C4-2B (cell line): ENCODE measurements at regions not wholly inside any gene's neighbourhood (a gene's known extent, or its start where the extent isn't known, plus 50 kb on each side); places are given as distances from the start of the nearest gene placed in this dataset.

ENCODE experiments used
- H3K27ac ChIP-seq: fragments of 450-650 bp; 2 replicates; pipeline ENCODE4 v1.5.1; 2017
- ZFX ChIP-seq: fragments of 450-650 bp; IDR thresholded peaks from 2 replicates; pipeline ENCODE4 v1.6.1; 2017
- TF ChIP-seq, protein P1 (sequence below): fragments of 450-650 bp; conservative IDR thresholded peaks from 2 replicates; pipeline ENCODE4 v1.5.1; 2017; ENCODE audit warnings: mild to moderate bottlenecking

DNA sequence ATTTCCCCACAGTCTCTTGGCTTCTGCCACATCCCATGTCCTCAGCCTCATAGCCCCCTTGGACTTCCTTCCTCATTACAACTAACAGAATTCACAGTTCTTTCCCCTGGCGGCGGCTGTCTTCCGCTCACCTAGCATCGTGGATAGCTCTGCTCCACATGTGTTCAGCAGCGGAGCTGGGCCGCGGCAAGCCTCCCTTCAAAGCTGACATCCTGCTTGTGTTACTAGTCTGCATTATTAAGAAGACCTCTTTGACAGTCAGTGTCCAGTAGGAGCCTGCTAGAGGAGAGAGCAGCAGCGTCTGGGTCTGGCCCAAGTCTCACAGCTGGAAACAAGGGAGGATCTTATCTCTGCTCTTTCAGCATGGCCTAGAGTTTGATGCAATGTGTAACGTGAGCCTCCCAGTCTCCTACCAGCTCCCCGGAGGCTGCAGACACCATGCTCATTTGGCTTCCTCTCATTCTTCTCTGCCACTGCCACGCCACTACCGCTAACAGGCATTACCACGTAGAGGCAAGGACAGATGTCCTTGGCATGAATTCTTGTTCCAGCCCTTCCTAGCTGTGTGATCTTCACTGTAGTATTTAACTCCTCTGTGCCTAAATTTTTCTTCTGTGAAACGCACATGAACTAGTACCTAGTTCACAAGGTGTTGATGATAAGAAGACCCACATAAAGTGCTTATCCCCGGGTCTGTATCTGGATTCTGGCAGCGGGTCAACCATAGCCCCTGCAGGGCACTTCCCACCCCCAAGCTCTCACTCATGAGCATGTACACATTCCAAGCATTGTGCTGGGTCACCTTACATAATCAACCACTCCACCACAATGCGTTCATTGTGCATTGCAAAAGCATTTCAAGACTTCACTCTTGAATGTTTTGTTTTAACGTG lies 107.1 kb upstream of the BACH2 start:
- TF ChIP-seq, protein P1, sequence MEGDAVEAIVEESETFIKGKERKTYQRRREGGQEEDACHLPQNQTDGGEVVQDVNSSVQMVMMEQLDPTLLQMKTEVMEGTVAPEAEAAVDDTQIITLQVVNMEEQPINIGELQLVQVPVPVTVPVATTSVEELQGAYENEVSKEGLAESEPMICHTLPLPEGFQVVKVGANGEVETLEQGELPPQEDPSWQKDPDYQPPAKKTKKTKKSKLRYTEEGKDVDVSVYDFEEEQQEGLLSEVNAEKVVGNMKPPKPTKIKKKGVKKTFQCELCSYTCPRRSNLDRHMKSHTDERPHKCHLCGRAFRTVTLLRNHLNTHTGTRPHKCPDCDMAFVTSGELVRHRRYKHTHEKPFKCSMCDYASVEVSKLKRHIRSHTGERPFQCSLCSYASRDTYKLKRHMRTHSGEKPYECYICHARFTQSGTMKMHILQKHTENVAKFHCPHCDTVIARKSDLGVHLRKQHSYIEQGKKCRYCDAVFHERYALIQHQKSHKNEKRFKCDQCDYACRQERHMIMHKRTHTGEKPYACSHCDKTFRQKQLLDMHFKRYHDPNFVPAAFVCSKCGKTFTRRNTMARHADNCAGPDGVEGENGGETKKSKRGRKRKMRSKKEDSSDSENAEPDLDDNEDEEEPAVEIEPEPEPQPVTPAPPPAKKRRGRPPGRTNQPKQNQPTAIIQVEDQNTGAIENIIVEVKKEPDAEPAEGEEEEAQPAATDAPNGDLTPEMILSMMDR = no peak
- TF ChIP-seq ZFX = no peak
- H3K27ac ChIP-seq = no peak overlapping the region

DNA sequence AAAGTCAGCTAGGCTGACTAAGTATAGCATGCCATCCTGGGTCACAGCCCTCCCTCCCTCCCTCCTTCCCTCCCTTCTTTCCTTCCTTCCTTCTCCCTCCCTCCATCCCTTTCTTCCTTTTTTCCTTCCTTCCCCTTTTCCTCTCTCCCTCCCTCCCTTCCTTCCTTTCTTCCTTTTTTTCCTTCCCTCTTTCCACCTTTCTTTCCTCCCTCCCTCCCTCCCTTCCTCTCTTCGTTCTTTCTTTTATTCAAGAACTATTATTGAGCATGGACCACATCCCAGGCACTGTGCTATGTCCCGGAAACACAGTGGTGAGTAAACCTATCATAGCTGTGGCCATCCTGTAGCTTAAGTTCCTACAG lies 106.2 kb upstream of the BACH2 start:
- no peak for TF ChIP-seq ZFX
- TF ChIP-seq, protein P1 = no peak
- no peak overlapping the region for H3K27ac ChIP-seq

DNA sequence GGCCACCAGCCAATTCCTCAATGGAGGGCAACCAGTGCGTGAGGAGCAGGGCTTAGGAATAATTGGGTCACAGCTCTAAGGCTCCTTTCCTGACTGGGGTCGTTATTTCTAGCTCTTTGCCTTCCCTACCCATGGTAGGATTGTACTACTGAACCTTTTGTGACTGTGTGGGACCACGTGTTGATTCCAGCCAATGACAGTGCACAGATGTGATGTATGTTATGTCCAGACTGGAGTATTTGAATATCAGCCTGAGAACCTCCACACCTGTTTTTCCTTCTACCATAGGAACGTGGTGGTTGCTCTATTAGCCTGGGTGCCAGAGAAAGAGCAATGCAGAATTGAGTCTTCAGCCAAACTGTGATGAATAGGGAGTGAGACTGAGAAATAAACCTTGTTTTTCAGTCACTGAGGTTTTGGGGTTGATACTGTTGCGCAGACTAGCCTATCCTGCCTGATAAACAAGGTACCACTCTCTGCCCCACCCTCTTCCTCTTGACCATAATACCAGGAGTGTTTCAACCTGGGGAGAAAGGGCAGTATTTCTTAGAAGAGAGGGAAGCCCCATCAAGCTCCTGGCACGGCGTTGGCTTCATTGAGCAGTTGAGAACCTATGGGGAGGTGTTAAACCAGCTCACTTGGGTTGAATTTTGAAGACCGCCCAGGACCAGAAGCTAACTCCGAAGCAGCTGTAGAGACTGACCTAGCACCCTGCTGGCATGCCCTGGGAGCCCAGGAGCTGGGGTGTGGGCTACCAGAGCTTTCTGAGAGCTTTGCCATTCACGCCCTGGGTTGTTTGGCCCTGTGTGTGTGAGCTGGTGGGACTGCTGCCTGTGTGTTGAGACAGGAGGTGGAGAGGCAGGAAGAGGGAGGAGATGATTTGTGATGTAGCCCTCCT lies 105.5 kb upstream of the BACH2 start:
- H3K27ac ChIP-seq = no peak overlapping the region
- TF ChIP-seq, protein P1 = no peak
- no peak for TF ChIP-seq ZFX

DNA sequence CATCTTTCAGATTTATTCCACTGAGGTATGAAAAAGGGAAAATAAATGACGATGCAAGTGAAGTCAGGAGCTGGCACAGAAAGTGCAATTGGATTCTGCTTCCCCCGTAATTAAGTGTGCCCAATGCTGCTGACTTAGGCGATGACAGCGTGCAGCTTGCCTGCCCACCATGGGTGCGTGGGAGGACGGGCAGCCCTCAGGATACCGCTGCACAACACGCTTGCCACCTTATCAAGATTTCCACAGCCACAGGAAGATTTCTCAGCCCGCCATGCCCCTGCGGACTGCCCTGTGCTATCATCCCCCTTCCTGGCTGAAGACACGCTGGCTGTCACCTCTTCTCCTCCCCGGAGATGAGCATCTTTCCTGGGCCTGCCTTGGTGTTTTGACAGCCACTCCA lies 103.3 kb upstream of the BACH2 start:
- TF ChIP-seq, protein P1 = no peak
- no peak for TF ChIP-seq ZFX
- no peak overlapping the region for H3K27ac ChIP-seq

DNA sequence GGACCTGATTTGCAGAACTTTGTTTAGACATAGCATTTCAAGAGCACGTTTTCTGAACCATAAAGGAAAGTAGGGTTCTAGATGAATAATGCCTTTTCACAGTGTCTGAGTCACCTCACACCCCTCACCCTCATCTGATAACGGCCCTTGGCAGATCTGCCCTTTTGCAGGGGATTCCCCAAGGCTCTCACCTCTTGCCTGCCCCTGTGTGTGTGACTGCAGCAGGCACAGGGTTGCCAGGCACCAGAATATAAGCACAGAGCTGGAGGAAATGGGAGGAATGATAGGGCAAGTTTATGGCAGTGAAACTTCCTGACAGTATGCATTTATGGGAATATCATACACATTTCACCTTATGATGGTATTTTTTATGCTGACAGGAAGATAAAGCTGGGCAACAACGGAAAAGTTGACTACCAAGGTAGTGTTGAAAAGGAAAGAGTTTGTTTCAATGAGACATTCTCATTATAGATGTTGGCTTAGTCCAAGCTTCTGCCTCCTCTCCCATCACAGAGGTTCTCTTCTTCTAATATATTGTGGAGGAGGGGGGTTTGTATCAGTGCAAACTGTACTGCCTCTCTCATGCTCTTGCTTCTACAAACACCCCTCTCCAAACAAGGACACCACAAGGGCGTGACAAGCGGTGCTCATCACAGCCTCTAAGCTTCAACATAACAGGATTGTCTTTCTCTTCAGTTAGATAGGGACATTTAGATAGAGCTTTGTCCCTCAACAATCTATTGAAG lies 101.5 kb upstream of the BACH2 start:
- TF ChIP-seq, protein P1 = no peak
- TF ChIP-seq ZFX = no peak
- no peak overlapping the region for H3K27ac ChIP-seq

DNA sequence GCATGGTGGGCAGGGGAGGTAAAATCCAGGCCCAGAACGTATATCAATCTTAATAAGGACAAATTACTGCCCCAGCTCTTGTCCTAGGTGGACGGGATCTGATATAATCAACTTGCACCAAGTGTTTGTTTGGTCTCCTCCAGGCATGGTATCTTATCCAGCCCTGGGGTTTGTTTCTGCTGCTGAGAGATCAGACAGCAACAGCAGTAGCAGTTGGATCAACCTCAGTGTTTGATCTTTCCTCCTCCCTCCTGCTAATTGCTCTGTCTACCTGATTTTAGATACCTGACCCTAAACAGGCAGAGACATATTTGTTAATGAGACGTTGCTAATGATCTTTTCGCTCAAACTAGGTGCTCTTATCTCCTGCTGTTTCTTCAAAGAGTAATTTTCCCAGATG lies 100.4 kb upstream of the BACH2 start:
- no peak overlapping the region for H3K27ac ChIP-seq
- no peak for TF ChIP-seq ZFX
- TF ChIP-seq, protein P1 = no peak
